K562 (cell line): ENCODE measurements at regions not wholly inside any gene's neighbourhood (a gene's known extent, or its start where the extent isn't known, plus 50 kb on each side); places are given as distances from the start of the nearest gene placed in this dataset.

ENCODE experiments used
- ARID1B ChIP-seq: fragments of 450-650 bp; IDR thresholded peaks from 2 replicates; pipeline ENCODE4 v1.6.1; 2016; ENCODE audit warnings: antibody characterized with exemption, mild to moderate bottlenecking, inconsistent platforms
- BDP1 ChIP-seq: IDR thresholded peaks from 3 replicates; pipeline ENCODE4 v1.6.1; 2011; ENCODE audit not compliant: insufficient read length, insufficient read depth
- CCAR2 ChIP-seq: fragments of 200-400 bp; formaldehyde crosslinking; IDR thresholded peaks from 2 replicates; pipeline ENCODE4 v1.6.1; 2017; ENCODE audit warnings: mild to moderate bottlenecking, low read depth, low read length
- HSF4 ChIP-seq: fragments of 250-450 bp; sonication (Bioruptor Pico); IDR thresholded peaks from 2 replicates; pipeline ENCODE4 v2.1.2; 2022; ENCODE audit warnings: mild to moderate bottlenecking, moderate library complexity, borderline replicate concordance
- KLF1 ChIP-seq: fragments of 450-650 bp; IDR thresholded peaks from 2 replicates; pipeline ENCODE4 v1.6.1; 2016; ENCODE audit warnings: missing genetic modification characterization, missing compliant biosample characterization
- KLF16 ChIP-seq: IDR thresholded peaks from 2 replicates; pipeline ENCODE4 v1.6.1; 2016; ENCODE audit warnings: antibody characterized with exemption
- POLR3A ChIP-seq: IDR thresholded peaks from 2 replicates; pipeline ENCODE4 v1.6.1; 2011; ENCODE audit warnings: borderline replicate concordance, mild to moderate bottlenecking, moderate library complexity; ENCODE audit not compliant: insufficient read length, insufficient read depth; ENCODE audit errors: extremely low read depth
- RBM15 ChIP-seq: fragments of 200-400 bp; formaldehyde crosslinking; IDR thresholded peaks from 2 replicates; pipeline ENCODE4 v1.6.1; 2018; ENCODE audit warnings: mild to moderate bottlenecking, low read length, moderate library complexity; ENCODE audit not compliant: insufficient read depth
- RCOR1 ChIP-seq, 2 experiments: IDR thresholded peaks; 2 replicates each; pipeline ENCODE4 v1.6.1; 2012; ENCODE audit warnings: low read depth in 2 of 2, low read length in 2 of 2, borderline replicate concordance in 1 of 2, improper control_type of control experiment in 1 of 2
- SAFB ChIP-seq: fragments of 200-400 bp; formaldehyde crosslinking; IDR thresholded peaks from 2 replicates; pipeline ENCODE4 v1.6.1; 2017; ENCODE audit warnings: low read depth, low read length, borderline replicate concordance
- ZFP36 ChIP-seq: fragments of 150-350 bp; IDR thresholded peaks from 2 replicates; pipeline ENCODE4 v1.6.1; 2018; ENCODE audit warnings: low read length, low read depth; ENCODE audit not compliant: partially characterized antibody
- ZNF232 ChIP-seq: sonication (generic); formaldehyde crosslinking; IDR thresholded peaks from 2 replicates; pipeline ENCODE4 v1.8.0; 2022; ENCODE audit warnings: mild to moderate bottlenecking, missing genetic modification reagents
- ZZZ3 ChIP-seq: fragments of 450-650 bp; IDR thresholded peaks from 2 replicates; pipeline ENCODE4 v1.6.1; 2016; ENCODE audit warnings: antibody characterized with exemption, mild to moderate bottlenecking, moderate library complexity
- TF ChIP-seq, protein P1 (sequence below): fragments of 450-650 bp; formaldehyde crosslinking; IDR thresholded peaks from 2 replicates; pipeline ENCODE4 v1.4.0; 2020; ENCODE audit warnings: mild to moderate bottlenecking, moderate library complexity
- TF ChIP-seq, protein P2 (sequence below): sonication (generic); formaldehyde crosslinking; IDR thresholded peaks from 2 replicates; pipeline ENCODE4 v1.8.1; 2023; ENCODE audit warnings: mild to moderate bottlenecking, missing genetic modification reagents
- TF ChIP-seq, protein P3 (sequence below): sonication (generic); formaldehyde crosslinking; IDR thresholded peaks from 2 replicates; pipeline ENCODE4 v1.4.0; 2020; ENCODE audit warnings: mild to moderate bottlenecking, missing genetic modification reagents
- TF ChIP-seq, protein P4 (sequence below): fragments of 250-450 bp; sonication (Bioruptor Pico); IDR thresholded peaks from 2 replicates; pipeline ENCODE4 v1.9.0; 2021; ENCODE audit warnings: mild to moderate bottlenecking
- TF ChIP-seq, protein P5 (sequence below): fragments of 450-650 bp; IDR thresholded peaks from 2 replicates; pipeline ENCODE4 v1.6.1; 2016; ENCODE audit warnings: mild to moderate bottlenecking

DNA sequence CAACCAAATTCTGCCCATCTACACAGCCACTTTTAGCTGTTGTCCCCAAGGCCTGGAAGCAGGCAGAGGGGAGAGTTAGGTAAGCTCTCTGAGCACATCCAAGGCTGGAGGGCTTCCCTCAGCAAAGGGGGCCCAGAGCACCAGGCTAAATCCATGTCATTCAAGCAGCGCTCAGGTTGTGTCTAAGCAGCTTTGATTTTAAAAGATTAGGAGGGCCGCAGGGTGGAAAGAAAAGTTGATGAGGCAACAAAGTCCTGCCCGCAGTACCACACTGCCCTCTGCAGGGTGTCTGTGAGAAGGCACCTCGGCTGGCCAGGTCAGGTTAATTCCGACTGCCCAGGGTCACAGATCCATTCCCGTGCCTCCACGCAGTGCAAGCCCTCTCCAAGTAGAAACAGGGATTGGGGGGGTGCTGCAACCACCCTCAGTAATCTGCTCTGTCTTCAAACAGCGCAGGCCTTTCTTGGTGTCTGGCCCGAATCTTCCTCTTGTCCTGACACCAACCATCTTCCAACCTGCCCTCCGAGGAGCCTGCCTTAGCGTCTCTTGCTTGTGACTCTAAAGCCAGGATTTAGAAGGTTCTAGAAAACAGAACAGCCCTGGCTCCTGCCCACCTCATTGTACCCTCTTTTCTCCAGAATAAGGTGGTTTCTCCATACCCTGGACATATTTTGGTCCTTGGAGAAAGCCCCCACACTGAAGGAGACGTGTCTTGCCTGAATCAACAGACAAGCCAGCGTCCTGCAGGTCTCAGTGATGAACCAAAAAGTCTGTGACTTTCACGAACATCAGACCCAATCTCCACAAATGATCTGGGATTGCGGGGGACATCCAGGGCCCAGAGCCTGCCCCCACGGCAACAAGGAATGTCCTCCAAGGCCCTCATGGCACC, 289.2 kb downstream of the TNS1 start (continued):
- TF ChIP-seq KLF16 (0 out of 2 replicates have a peak, but pooled peaks have one; percentile 32), ZFP36 (no peak), KLF1 (no peak), HSF4 (CRISPR knock-in tag) (no peak), RBM15 (no peak), POLR3A (no peak), SAFB (no peak), BDP1 (no peak), ZZZ3 (no peak), CCAR2 (no peak), ZNF232 (no peak), ARID1B (no peak), RCOR1 (IDR thresholded peaks at IDR 0.05; ENCODE audit: borderline replicate concordance in 1 of 2, low read depth in 2 of 2, low read length in 2 of 2) (peak in 1 of 2 experiments; percentile 28; a peak in 1 of 4 replicates)
- TF ChIP-seq, protein P1, sequence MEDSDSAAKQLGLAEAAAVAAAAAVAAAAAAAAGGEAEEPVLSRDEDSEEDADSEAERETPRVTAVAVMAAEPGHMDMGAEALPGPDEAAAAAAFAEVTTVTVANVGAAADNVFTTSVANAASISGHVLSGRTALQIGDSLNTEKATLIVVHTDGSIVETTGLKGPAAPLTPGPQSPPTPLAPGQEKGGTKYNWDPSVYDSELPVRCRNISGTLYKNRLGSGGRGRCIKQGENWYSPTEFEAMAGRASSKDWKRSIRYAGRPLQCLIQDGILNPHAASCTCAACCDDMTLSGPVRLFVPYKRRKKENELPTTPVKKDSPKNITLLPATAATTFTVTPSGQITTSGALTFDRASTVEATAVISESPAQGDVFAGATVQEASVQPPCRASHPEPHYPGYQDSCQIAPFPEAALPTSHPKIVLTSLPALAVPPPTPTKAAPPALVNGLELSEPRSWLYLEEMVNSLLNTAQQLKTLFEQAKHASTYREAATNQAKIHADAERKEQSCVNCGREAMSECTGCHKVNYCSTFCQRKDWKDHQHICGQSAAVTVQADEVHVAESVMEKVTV = peak; percentile 58
- TF ChIP-seq, protein P2, sequence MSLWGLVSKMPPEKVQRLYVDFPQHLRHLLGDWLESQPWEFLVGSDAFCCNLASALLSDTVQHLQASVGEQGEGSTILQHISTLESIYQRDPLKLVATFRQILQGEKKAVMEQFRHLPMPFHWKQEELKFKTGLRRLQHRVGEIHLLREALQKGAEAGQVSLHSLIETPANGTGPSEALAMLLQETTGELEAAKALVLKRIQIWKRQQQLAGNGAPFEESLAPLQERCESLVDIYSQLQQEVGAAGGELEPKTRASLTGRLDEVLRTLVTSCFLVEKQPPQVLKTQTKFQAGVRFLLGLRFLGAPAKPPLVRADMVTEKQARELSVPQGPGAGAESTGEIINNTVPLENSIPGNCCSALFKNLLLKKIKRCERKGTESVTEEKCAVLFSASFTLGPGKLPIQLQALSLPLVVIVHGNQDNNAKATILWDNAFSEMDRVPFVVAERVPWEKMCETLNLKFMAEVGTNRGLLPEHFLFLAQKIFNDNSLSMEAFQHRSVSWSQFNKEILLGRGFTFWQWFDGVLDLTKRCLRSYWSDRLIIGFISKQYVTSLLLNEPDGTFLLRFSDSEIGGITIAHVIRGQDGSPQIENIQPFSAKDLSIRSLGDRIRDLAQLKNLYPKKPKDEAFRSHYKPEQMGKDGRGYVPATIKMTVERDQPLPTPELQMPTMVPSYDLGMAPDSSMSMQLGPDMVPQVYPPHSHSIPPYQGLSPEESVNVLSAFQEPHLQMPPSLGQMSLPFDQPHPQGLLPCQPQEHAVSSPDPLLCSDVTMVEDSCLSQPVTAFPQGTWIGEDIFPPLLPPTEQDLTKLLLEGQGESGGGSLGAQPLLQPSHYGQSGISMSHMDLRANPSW = no peak
- TF ChIP-seq, protein P3, sequence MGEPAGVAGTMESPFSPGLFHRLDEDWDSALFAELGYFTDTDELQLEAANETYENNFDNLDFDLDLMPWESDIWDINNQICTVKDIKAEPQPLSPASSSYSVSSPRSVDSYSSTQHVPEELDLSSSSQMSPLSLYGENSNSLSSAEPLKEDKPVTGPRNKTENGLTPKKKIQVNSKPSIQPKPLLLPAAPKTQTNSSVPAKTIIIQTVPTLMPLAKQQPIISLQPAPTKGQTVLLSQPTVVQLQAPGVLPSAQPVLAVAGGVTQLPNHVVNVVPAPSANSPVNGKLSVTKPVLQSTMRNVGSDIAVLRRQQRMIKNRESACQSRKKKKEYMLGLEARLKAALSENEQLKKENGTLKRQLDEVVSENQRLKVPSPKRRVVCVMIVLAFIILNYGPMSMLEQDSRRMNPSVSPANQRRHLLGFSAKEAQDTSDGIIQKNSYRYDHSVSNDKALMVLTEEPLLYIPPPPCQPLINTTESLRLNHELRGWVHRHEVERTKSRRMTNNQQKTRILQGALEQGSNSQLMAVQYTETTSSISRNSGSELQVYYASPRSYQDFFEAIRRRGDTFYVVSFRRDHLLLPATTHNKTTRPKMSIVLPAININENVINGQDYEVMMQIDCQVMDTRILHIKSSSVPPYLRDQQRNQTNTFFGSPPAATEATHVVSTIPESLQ (CRISPR knock-in tag) = no peak
- TF ChIP-seq, protein P4, sequence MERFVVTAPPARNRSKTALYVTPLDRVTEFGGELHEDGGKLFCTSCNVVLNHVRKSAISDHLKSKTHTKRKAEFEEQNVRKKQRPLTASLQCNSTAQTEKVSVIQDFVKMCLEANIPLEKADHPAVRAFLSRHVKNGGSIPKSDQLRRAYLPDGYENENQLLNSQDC (CRISPR knock-in tag) = no peak
- TF ChIP-seq, protein P5, sequence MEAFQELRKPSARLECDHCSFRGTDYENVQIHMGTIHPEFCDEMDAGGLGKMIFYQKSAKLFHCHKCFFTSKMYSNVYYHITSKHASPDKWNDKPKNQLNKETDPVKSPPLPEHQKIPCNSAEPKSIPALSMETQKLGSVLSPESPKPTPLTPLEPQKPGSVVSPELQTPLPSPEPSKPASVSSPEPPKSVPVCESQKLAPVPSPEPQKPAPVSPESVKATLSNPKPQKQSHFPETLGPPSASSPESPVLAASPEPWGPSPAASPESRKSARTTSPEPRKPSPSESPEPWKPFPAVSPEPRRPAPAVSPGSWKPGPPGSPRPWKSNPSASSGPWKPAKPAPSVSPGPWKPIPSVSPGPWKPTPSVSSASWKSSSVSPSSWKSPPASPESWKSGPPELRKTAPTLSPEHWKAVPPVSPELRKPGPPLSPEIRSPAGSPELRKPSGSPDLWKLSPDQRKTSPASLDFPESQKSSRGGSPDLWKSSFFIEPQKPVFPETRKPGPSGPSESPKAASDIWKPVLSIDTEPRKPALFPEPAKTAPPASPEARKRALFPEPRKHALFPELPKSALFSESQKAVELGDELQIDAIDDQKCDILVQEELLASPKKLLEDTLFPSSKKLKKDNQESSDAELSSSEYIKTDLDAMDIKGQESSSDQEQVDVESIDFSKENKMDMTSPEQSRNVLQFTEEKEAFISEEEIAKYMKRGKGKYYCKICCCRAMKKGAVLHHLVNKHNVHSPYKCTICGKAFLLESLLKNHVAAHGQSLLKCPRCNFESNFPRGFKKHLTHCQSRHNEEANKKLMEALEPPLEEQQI = no peak
